DMS53 (cell line): ENCODE measurements at regions not wholly inside any gene's neighbourhood (a gene's known extent, or its start where the extent isn't known, plus 50 kb on each side); places are given as distances from the start of the nearest gene placed in this dataset.
"Not testable (repeated sequence)": the region's sequence is repeated elsewhere in the genome, so short reads cannot be mapped to it uniquely, and the experiment has no call there.

Experiments
- DNase-seq: peaks from one replicate; lab custom pipeline; 2025; lab: John Stamatoyannopoulos, UW

GRCh38 chr3:4071481-4072184, 231.5 kb upstream of the SETMAR start:
- DNase-seq: peak; percentile 47

- not testable (repeated sequence) for DNase-seq
Measured at GRCh38 chr3:4077278-4077677, 225.9 kb upstream of the SETMAR start.

GRCh38 chr3:4077950-4078349, 225.2 kb upstream of the SETMAR start:
- no peak for DNase-seq

- DNase-seq: no peak
Measured at GRCh38 chr3:4078903-4079302, 224.3 kb upstream of the SETMAR start.

- DNase-seq: no peak
Measured at GRCh38 chr3:4079339-4080195, 223.6 kb upstream of the SETMAR start.

GRCh38 chr3:4083225-4084015, 219.7 kb upstream of the SETMAR start:
- DNase-seq: no peak

GRCh38 chr3:4084271-4084670, 218.9 kb upstream of the SETMAR start:
- no peak for DNase-seq

- DNase-seq: not testable (repeated sequence)
Measured at GRCh38 chr3:4086662-4087061, 216.5 kb upstream of the SETMAR start.

GRCh38 chr3:4091786-4092185, 211.4 kb upstream of the SETMAR start:
- no peak for DNase-seq

GRCh38 chr3:4097801-4098200, 205.4 kb upstream of the SETMAR start:
- DNase-seq: no peak

GRCh38 chr3:4099607-4100006, 203.6 kb upstream of the SETMAR start:
- DNase-seq: no peak

- DNase-seq: peak; percentile 1
Measured at GRCh38 chr3:4107430-4107829, 195.7 kb upstream of the SETMAR start.

GRCh38 chr3:4113811-4114522, 189.2 kb upstream of the SETMAR start:
- no peak for DNase-seq

- no peak for DNase-seq
Measured at GRCh38 chr3:4119119-4119518, 184.1 kb upstream of the SETMAR start.

- DNase-seq: no peak
Measured at GRCh38 chr3:4125576-4125975, 177.6 kb upstream of the SETMAR start.

- DNase-seq: no peak
Measured at GRCh38 chr3:4138150-4138785, 164.9 kb upstream of the SETMAR start.

GRCh38 chr3:4138786-4139431, 164.3 kb upstream of the SETMAR start:
- no peak for DNase-seq

GRCh38 chr3:4139462-4140140, 163.6 kb upstream of the SETMAR start:
- peak; percentile 68 for DNase-seq

GRCh38 chr3:4140921-4141320, 162.2 kb upstream of the SETMAR start:
- DNase-seq: no peak

- no peak for DNase-seq
Measured at GRCh38 chr3:4147556-4148118, 155.5 kb upstream of the SETMAR start.
